Endometrial microvascular endothelial cells (primary cell): ENCODE measurements at regions not wholly inside any gene's neighbourhood (a gene's known extent, or its start where the extent isn't known, plus 50 kb on each side); places are given as distances from the start of the nearest gene placed in this dataset.

ENCODE experiments used
- in situ Hi-C: cut with HindIII; loops from 2 replicates; pipeline ENCODE4 v1.10.0; 2017; ENCODE audit warnings: low sequenced_read_pairs, low pct_unique_long_range_greater_than_20kb; ENCODE audit errors: inconsistent ontology term

- in situ Hi-C loops: no loop called here
These were observed 91.8 kb upstream of the PARP11 start for GRCh38 chr12:3965046-3965445.

- in situ Hi-C loops: no loop called here
These were observed 91.2 kb upstream of the PARP11 start for GRCh38 chr12:3964439-3964838.

- in situ Hi-C loops: no loop called here
These were observed 89.7 kb upstream of the PARP11 start for GRCh38 chr12:3962631-3963483.

- in situ Hi-C loops: no loop called here
These were observed 88.4 kb upstream of the PARP11 start for GRCh38 chr12:3961591-3961990.

- in situ Hi-C loops: no loop called here
These were observed 86.8 kb upstream of the PARP11 start for GRCh38 chr12:3959799-3960560.

- in situ Hi-C loops: no loop called here
These were observed 85.3 kb upstream of the PARP11 start for GRCh38 chr12:3958534-3958933.

- in situ Hi-C loops: no loop called here
These were observed 78.4 kb upstream of the PARP11 start for GRCh38 chr12:3951380-3952135.

GRCh38 chr12:3950714-3951320 is 77.6 kb upstream of the PARP11 start:
- in situ Hi-C loops: no loop called here

- in situ Hi-C loops: no loop called here
These were observed 74.6 kb upstream of the PARP11 start for GRCh38 chr12:3947781-3948180.

- in situ Hi-C loops: no loop called here
These were observed 72.5 kb upstream of the PARP11 start for GRCh38 chr12:3945671-3946070.

GRCh38 chr12:3944620-3945019 is 71.4 kb upstream of the PARP11 start:
- in situ Hi-C loops: no loop called here

GRCh38 chr12:3938042-3938544 is 64.9 kb upstream of the PARP11 start:
- in situ Hi-C loops: no loop called here

- in situ Hi-C loops: no loop called here
These were observed 61.9 kb upstream of the PARP11 start for GRCh38 chr12:3935078-3935477.

GRCh38 chr12:3933819-3934192 is 60.6 kb upstream of the PARP11 start:
- in situ Hi-C loops: no loop called here

- in situ Hi-C loops: no loop called here
These were observed 60.0 kb upstream of the PARP11 start for GRCh38 chr12:3933074-3933818.

- in situ Hi-C loops: no loop called here
These were observed 58.6 kb upstream of the PARP11 start for GRCh38 chr12:3931776-3932175.

GRCh38 chr12:3931206-3931605 is 58.0 kb upstream of the PARP11 start:
- in situ Hi-C loops: no loop called here

- in situ Hi-C loops: no loop called here
These were observed 56.8 kb upstream of the PARP11 start for GRCh38 chr12:3929875-3930615.
